Choroid plexus epithelial cell (primary cell): ENCODE measurements at regions not wholly inside any gene's neighbourhood (a gene's known extent, or its start where the extent isn't known, plus 50 kb on each side); places are given as distances from the start of the nearest gene placed in this dataset.

Source experiments
- DNase-seq: peaks from one replicate; pipeline ENCODE4 v3.0.0-alpha.2; 2010; ENCODE audit warnings: low read depth
- H3K4me3 ChIP-seq: 2 replicates; pipeline ENCODE4 v1.5.1; 2011; ENCODE audit warnings: low read depth, mild to moderate bottlenecking, control low read depth, low read length, moderate library complexity
- TF ChIP-seq, protein P1 (sequence below): conservative IDR thresholded peaks from 2 replicates; pipeline ENCODE4 v1.5.1; 2011; ENCODE audit warnings: low read depth, mild to moderate bottlenecking, control low read depth, inconsistent platforms, low read length, moderate library complexity

GRCh38 chr1:244192325-244192724, 141.2 kb downstream of the ZBTB18 start:
- no peak overlapping the region for H3K4me3 ChIP-seq
- DNase-seq = no peak
- TF ChIP-seq, protein P1, sequence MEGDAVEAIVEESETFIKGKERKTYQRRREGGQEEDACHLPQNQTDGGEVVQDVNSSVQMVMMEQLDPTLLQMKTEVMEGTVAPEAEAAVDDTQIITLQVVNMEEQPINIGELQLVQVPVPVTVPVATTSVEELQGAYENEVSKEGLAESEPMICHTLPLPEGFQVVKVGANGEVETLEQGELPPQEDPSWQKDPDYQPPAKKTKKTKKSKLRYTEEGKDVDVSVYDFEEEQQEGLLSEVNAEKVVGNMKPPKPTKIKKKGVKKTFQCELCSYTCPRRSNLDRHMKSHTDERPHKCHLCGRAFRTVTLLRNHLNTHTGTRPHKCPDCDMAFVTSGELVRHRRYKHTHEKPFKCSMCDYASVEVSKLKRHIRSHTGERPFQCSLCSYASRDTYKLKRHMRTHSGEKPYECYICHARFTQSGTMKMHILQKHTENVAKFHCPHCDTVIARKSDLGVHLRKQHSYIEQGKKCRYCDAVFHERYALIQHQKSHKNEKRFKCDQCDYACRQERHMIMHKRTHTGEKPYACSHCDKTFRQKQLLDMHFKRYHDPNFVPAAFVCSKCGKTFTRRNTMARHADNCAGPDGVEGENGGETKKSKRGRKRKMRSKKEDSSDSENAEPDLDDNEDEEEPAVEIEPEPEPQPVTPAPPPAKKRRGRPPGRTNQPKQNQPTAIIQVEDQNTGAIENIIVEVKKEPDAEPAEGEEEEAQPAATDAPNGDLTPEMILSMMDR = no peak

GRCh38 chr1:244196571-244197285, 145.6 kb downstream of the ZBTB18 start:
- DNase-seq = no peak
- no peak overlapping the region for H3K4me3 ChIP-seq
- TF ChIP-seq, protein P1 = no peak

DNA sequence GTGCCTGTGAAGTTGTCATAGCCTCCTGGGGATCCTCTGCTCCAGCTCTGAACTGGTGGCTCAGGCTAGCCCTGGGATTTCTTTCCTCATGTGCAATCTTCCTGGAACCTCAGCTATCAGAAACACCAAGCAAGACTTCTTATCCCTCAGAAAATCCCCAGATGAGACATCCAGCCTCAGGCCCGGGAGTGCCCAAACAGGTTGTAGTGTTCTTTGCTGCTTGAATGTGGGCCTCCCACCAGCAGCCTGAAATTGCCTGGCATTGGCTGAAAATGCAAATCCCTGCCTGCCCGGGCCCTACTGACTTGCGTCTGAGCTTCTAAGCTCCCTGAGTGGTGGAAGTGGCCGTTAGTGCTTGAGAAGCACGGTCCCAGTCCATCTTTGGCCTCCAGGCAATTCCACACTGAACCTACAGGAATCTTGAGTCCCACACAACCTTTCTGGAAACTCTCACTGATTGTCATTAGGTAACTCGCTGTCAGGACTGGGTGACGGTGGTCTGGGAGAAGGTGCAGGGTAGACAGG, 146.8 kb downstream of the ZBTB18 start:
- no peak for DNase-seq
- H3K4me3 ChIP-seq = no peak overlapping the region
- TF ChIP-seq, protein P1 = no peak

GRCh38 chr1:244199902-244200301, 148.8 kb downstream of the ZBTB18 start:
- H3K4me3 ChIP-seq = no peak overlapping the region
- TF ChIP-seq, protein P1 = no peak
- no peak for DNase-seq

- TF ChIP-seq, protein P1 = no peak
- H3K4me3 ChIP-seq = no peak overlapping the region
Measured at GRCh38 chr1:244200596-244200995, 149.5 kb downstream of the ZBTB18 start.

DNA sequence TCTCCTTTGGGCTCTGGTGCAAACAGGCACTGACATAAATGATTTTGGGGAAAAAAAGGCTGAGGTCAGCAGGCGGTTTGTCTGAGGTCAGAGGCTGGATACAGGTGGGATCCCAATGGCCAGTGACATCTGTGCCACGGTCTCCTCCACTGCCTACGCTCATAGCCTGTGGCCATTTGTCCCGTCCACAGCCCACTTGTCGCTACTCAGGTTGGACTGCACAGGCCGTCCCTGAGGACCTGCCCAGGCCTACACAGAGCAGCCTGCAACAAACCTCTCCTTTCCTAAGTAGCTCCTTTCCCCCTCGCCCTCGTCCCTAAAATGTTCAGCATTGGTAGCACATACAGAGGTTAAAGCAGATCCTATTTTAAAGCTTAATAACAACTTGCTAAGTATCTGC, 150.7 kb downstream of the ZBTB18 start:
- TF ChIP-seq, protein P1 = no peak
- no peak for DNase-seq
- no peak overlapping the region for H3K4me3 ChIP-seq

More at GRCh38 chr1:244200596-244200995, 149.5 kb downstream of the ZBTB18 start:
- DNase-seq = no peak

DNA sequence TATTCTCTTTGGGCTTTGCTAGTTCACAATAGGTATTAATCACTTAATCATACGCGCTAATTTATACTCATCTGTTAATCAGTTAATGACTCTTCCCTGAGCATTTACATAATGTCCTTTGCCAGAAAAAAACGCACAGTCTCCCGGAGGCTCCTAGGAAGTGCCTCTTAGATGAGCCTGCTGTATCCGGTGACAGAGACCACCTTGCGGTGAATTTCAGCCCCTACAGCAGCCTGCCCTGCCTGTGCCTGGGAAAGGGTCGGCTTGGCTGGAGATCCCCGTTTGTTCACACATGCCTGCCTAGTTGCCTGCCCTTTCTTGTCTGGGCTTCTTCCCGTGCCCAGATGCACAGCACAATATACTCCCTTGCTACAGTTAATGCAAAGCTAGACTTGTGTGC, 152.9 kb downstream of the ZBTB18 start:
- TF ChIP-seq, protein P1 = no peak
- no peak for DNase-seq
- no peak overlapping the region for H3K4me3 ChIP-seq
